OCI-LY3 (cell line): ENCODE measurements at regions not wholly inside any gene's neighbourhood (a gene's known extent, or its start where the extent isn't known, plus 50 kb on each side); places are given as distances from the start of the nearest gene placed in this dataset.

Experiments used
- CTCF ChIP-seq: fragments of 200-600, 300-600 bp; sonication (generic); IDR thresholded peaks from 2 replicates; pipeline ENCODE4 v1.5.1; 2014; ENCODE audit warnings: antibody characterized with exemption, low read length, low read depth
- EZH2phosphoT487 ChIP-seq: fragments of 200-600 bp; shearing (Covaris generic); IDR thresholded peaks from 2 replicates; pipeline ENCODE4 v1.6.1; 2018; ENCODE audit warnings: antibody characterized with exemption, mixed run types, low read depth

- TF ChIP-seq CTCF: no peak
- no peak for TF ChIP-seq EZH2phosphoT487
Observed at GRCh38 chr7:12133865-12134264, 77.2 kb upstream of the TMEM106B start.
